Colon (tissue), 2 donors: ENCODE measurements at regions not wholly inside any gene's neighbourhood (a gene's known extent, or its start where the extent isn't known, plus 50 kb on each side); places are given as distances from the start of the nearest gene placed in this dataset.
A peak's percentile ranks its signal among the peaks of the same experiment; 100 is the strongest.

Experiments used
- FAIRE-seq: peaks from 2 replicates; lab custom pipeline; 2012; peaks lifted over from hg19 to GRCh38; lab: Jason Lieb, UNC
- donor health status: control.
- donor health status: control.

- no peak for FAIRE-seq
Measured at GRCh38 chr20:10724449-10725173, 50.8 kb upstream of the JAG1 start.

GRCh38 chr20:10728873-10729670, 55.3 kb upstream of the JAG1 start:
- FAIRE-seq = no peak

- no peak for FAIRE-seq
Measured at GRCh38 chr20:10729785-10730184, 56.0 kb upstream of the JAG1 start.

- FAIRE-seq = no peak
Measured at GRCh38 chr20:10730629-10731183, 56.9 kb upstream of the JAG1 start.

GRCh38 chr20:10731190-10731965, 57.6 kb upstream of the JAG1 start:
- no peak for FAIRE-seq

- FAIRE-seq = no peak
Measured at GRCh38 chr20:10733122-10733521, 59.3 kb upstream of the JAG1 start.

- no peak for FAIRE-seq
Measured at GRCh38 chr20:10735195-10735949, 61.6 kb upstream of the JAG1 start.

GRCh38 chr20:10739134-10739533, 65.3 kb upstream of the JAG1 start:
- FAIRE-seq = no peak

- no peak for FAIRE-seq
Measured at GRCh38 chr20:10739566-10739965, 65.8 kb upstream of the JAG1 start.

- no peak for FAIRE-seq
Measured at GRCh38 chr20:10741060-10741459, 67.3 kb upstream of the JAG1 start.

GRCh38 chr20:10745790-10746189, 72.0 kb upstream of the JAG1 start:
- no peak for FAIRE-seq

GRCh38 chr20:10747019-10747418, 73.2 kb upstream of the JAG1 start:
- FAIRE-seq = peak; percentile 53

GRCh38 chr20:10749084-10749483, 75.3 kb upstream of the JAG1 start:
- no peak for FAIRE-seq

GRCh38 chr20:10752206-10752605, 78.4 kb upstream of the JAG1 start:
- no peak for FAIRE-seq

- no peak for FAIRE-seq
Measured at GRCh38 chr20:10754824-10755223, 81.0 kb upstream of the JAG1 start.

GRCh38 chr20:10758446-10758845, 84.6 kb upstream of the JAG1 start:
- no peak for FAIRE-seq

- no peak for FAIRE-seq
Measured at GRCh38 chr20:10761232-10761631, 87.4 kb upstream of the JAG1 start.

- no peak for FAIRE-seq
Measured at GRCh38 chr20:10761786-10762185, 88.0 kb upstream of the JAG1 start.

- no peak for FAIRE-seq
Measured at GRCh38 chr20:10762216-10762615, 88.4 kb upstream of the JAG1 start.

- FAIRE-seq = no peak
Measured at GRCh38 chr20:10763112-10763511, 89.3 kb upstream of the JAG1 start.

- no peak for FAIRE-seq
Measured at GRCh38 chr20:10769700-10770099, 95.9 kb upstream of the JAG1 start.

GRCh38 chr20:10770753-10771152, 97.0 kb upstream of the JAG1 start:
- FAIRE-seq = no peak
